RPMI7951 (cell line): ENCODE measurements at regions not wholly inside any gene's neighbourhood (a gene's known extent, or its start where the extent isn't known, plus 50 kb on each side); places are given as distances from the start of the nearest gene placed in this dataset.

Experiments used
- DNase-seq: peaks from one replicate; pipeline ENCODE4 v3.0.0-alpha.2; 2012; ENCODE audit warnings: low read depth

- no peak for DNase-seq
These were observed 560.5 kb upstream of the ZNF717 start for GRCh38 chr3:76345878-76346277.

DNA sequence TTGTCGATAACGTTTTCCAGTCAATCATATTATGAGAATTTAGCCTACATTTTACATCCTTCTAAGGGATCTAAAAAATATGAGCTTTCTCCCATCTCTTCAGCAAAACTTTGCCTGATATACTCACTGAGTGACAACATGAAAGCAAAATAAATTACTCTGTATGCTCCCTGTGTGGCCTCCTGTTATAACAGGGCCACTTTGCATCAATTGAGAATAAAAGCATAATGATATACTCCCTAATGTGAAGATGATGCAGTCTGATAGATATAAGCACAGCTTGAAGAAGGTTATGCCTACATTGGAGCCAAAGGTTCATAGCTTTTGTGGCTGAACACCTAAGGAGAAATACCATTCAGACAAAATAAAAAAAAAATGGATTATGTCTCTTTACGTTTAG lies 561.3 kb upstream of the ZNF717 start:
- no peak for DNase-seq

- DNase-seq: no peak
These were observed 564.5 kb upstream of the ZNF717 start for GRCh38 chr3:76349715-76350480.

- DNase-seq: no peak
These were observed 566.7 kb upstream of the ZNF717 start for GRCh38 chr3:76352051-76352450.

DNA sequence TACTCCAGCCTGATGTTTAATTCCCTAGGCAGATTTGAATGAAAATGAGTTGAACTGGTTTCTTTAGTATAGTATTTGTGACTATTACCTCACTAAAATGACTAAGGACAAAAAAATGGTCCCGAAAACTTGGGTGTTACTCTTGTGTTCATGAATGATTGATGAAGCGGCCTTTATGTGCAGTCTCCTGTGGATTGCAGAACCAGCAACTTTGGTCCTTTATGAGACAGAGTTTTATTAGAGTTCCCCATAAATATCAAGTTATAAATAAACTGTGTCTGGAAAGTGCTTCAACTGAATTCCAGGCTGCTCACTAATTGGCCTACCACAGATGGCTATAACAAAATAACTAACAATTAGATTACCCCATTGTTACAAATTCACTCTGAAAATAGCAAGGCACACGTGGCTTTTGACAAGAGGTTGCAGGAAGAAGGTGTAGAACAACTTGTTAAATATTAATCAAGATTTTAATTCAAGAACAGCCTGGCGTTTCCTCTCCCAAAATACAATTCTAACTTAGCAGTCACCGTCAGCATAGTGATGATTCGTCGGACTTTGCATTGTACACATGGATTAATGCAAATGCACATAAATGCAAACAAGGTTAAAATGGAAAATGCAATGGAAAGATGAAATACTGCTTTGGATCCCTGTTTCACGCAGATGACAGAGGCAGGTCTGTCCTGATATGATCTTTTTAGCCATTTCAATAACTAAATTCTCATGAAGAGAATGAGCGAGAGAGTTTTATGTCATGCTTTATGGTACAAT lies 567.3 kb upstream of the ZNF717 start:
- DNase-seq: no peak

- DNase-seq: no peak
These were observed 568.3 kb upstream of the ZNF717 start for GRCh38 chr3:76353683-76354082.

- no peak for DNase-seq
These were observed 575.7 kb upstream of the ZNF717 start for GRCh38 chr3:76361010-76361409.

GRCh38 chr3:76362643-76363042 lies 577.3 kb upstream of the ZNF717 start:
- no peak for DNase-seq

DNA sequence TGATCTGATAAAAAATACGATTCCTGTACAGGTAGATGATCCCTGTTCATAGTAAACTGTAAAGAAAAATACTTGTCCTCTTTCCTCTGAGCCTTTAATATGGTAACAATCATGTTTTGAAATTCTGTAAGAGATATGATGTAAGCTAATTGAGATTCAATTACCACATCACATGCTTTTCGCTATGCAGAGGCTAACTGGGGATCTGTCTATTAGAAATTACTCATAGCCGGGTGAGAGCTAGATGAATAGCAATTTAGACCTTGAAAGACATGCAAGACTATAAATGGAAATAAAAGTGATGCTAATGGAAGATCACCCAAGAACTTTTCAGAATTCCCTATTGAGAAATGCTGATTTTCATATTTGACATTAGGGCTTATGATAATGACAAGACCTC lies 579.9 kb upstream of the ZNF717 start:
- DNase-seq: no peak

- no peak for DNase-seq
These were observed 581.9 kb upstream of the ZNF717 start for GRCh38 chr3:76367281-76367680.

- no peak for DNase-seq
These were observed 583.8 kb upstream of the ZNF717 start for GRCh38 chr3:76369170-76369569.

GRCh38 chr3:76370749-76371520 lies 585.6 kb upstream of the ZNF717 start:
- DNase-seq: no peak

GRCh38 chr3:76372497-76372896 lies 587.1 kb upstream of the ZNF717 start:
- no peak for DNase-seq

DNA sequence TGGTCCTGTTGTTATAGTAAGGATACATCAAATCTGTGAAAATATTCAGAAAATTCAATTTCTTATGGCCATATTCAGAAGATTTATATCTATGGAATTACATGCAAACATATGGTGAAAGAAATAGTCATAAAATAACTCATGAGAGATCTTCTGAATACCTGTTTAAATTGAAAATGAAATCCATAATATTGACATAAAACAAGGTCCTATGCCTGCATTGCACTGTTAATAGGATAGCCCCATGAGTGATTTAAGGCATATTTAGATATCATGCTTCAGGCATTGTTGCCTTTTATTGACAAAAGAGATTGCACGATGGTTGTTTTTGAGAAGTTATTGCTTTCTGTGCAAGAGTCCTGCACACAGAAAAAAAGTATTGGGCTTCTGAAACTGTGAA lies 591.7 kb upstream of the ZNF717 start:
- no peak for DNase-seq

GRCh38 chr3:76378789-76379188 lies 593.4 kb upstream of the ZNF717 start:
- no peak for DNase-seq

- DNase-seq: no peak
These were observed 598.4 kb upstream of the ZNF717 start for GRCh38 chr3:76383781-76384180.

DNA sequence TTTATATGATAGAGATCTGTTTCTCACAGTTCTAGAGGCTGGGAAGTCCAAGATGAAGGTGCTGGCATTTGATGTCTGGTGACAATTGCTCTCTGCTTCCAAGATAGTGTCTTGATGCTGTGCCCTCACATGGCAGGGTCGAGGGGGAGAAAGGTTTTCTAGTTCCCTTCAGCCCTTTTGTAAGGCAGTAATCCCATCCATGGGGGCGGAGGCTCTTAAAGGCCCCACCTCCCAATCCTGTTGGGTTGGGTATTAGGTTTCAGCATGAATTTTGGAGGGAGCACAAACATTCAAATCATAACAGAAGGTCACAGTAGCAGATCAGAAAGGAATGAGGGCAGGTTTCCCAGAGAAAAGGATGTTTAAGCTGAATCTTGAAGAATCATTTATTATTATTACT lies 601.7 kb upstream of the ZNF717 start:
- DNase-seq: no peak

DNA sequence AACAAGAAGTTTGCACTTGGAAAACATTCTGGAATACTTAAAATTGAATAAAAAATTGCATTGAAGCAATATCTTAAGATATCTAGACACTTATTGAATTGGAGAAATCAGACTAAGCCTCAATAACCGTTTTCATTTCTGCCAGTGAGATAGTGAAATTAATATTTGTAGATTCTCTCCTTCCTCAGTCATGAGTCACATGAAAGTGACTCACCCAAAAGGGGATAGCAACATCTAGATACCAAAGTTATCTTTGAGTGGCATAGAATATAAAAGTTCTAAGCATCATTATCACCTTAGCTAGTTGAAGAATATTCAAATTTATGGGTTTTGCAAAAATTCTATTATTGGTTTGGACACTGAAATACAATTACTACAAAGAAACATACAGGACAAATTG lies 614.8 kb upstream of the ZNF717 start:
- no peak for DNase-seq

GRCh38 chr3:76402926-76403325 lies 617.6 kb upstream of the ZNF717 start:
- no peak for DNase-seq

DNA sequence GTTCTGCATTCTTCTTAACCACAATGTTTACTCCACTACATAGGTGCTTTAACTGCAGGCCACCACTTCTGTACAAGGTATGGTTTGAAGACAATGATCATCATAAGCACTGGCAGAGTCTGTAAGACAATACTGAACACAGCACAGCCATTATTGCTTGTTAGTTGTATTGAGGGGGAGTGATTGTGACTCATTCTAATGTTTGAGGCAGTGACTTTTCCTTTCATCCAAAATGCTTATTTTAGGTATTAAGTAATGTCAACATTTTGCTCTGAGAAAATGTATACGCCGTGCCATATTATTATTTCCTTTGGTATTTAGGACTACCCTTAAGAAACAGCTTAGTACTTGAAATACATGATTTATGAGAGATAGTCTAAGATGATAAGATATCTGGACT lies 618.2 kb upstream of the ZNF717 start:
- DNase-seq: no peak

DNA sequence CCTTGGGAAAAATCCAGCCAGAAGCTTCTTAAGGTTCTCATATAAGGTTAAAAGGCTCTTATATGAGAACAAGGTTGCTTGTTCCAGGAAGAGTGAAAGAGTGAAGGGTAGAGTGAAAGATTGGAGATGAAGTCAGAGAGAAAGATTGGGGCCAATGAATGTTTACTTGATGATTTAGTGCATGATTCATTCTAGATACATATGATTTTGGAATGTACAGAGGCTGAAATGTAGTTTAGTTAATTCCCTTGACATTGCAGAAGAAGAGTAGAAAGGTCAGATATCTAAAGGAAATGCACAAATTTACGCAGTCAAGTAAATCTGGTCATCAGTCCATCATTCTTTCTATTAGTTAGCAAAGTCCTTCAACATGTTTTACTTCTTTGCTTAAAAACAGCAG lies 619.8 kb upstream of the ZNF717 start:
- DNase-seq: no peak

DNA sequence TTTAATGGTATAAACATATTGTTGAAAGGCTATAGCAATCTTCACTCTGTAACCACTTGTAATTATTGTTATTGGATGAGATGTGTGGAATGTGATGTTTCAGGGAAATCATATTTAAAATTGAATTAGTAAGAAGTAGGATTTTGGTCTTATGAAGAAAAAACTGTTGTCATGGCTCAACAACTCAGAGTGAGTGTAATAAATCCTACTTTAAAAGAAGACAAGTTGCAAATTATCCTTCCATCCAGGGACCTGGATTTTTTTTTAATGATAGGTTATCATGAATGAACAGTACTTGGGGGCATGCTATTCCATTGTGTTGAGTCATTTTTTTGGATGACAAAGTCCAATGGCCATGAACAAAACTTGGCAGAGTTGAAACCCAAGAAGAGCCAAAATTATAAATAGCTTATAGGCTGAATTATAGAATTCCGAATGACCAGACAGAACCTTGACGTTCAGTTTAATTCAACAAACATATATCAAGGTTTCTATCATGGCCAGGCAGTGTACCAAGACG lies 625.5 kb upstream of the ZNF717 start:
- no peak for DNase-seq
